ENCODE measurements at regions not wholly inside any gene's neighbourhood (a gene's known extent, or its start where the extent isn't known, plus 50 kb on each side); places are given as distances from the start of the nearest gene placed in this dataset.

- TF ChIP-seq POLR2AphosphoS5 (IDR thresholded peaks at IDR 0.05): no peak
- no peak for TF ChIP-seq EP300 (IDR thresholded peaks at IDR 0.05)
- TF ChIP-seq POLR2A (IDR thresholded peaks at IDR 0.05; ENCODE audit: low read depth): no peak
- TF ChIP-seq CTCF (IDR thresholded peaks at IDR 0.05): no peak
Observed at GRCh38 chr14:55930016-55930784, 188.0 kb upstream of the PELI2 start.
